ENCODE measurements at regions not wholly inside any gene's neighbourhood (a gene's known extent, or its start where the extent isn't known, plus 50 kb on each side); places are given as distances from the start of the nearest gene placed in this dataset.

GRCh38 chr2:187136646-187137045, 287.7 kb upstream of the ZSWIM2 start:
- no peak for DNase-seq (ENCODE audit: low spot score)

- DNase-seq (ENCODE audit: low spot score) = no peak
Observed at GRCh38 chr2:187134306-187134705, 285.3 kb upstream of the ZSWIM2 start.

- no peak for DNase-seq (ENCODE audit: low spot score)
Observed at GRCh38 chr2:187129868-187130267, 280.9 kb upstream of the ZSWIM2 start.

GRCh38 chr2:187129306-187129705, 280.3 kb upstream of the ZSWIM2 start:
- DNase-seq (ENCODE audit: low spot score) = no peak

- DNase-seq (ENCODE audit: low spot score) = no peak
Observed at GRCh38 chr2:187126247-187127005, 277.5 kb upstream of the ZSWIM2 start.

- DNase-seq (ENCODE audit: low spot score) = no peak
Observed at GRCh38 chr2:187125318-187125717, 276.3 kb upstream of the ZSWIM2 start.

- no peak for DNase-seq (ENCODE audit: low spot score)
Observed at GRCh38 chr2:187124529-187124928, 275.6 kb upstream of the ZSWIM2 start.

- no peak for DNase-seq (ENCODE audit: low spot score)
Observed at GRCh38 chr2:187118331-187119099, 269.5 kb upstream of the ZSWIM2 start.

- no peak for DNase-seq (ENCODE audit: low spot score)
Observed at GRCh38 chr2:187117483-187117882, 268.5 kb upstream of the ZSWIM2 start.

GRCh38 chr2:187115627-187116026, 266.7 kb upstream of the ZSWIM2 start:
- no peak for DNase-seq (ENCODE audit: low spot score)

- no peak for DNase-seq (ENCODE audit: low spot score)
Observed at GRCh38 chr2:187107001-187107400, 258.0 kb upstream of the ZSWIM2 start.

- DNase-seq (ENCODE audit: low spot score) = no peak
Observed at GRCh38 chr2:187105218-187105617, 256.2 kb upstream of the ZSWIM2 start.

- DNase-seq (ENCODE audit: low spot score) = no peak
Observed at GRCh38 chr2:187102381-187102780, 253.4 kb upstream of the ZSWIM2 start.

GRCh38 chr2:187098154-187098553, 249.2 kb upstream of the ZSWIM2 start:
- no peak for DNase-seq (ENCODE audit: low spot score)

- no peak for DNase-seq (ENCODE audit: low spot score)
Observed at GRCh38 chr2:187093771-187094412, 244.9 kb upstream of the ZSWIM2 start.

GRCh38 chr2:187091664-187092063, 242.7 kb upstream of the ZSWIM2 start:
- DNase-seq (ENCODE audit: low spot score) = no peak

GRCh38 chr2:187084524-187084923, 235.6 kb upstream of the ZSWIM2 start:
- no peak for DNase-seq (ENCODE audit: low spot score)

- no peak for DNase-seq (ENCODE audit: low spot score)
Observed at GRCh38 chr2:187081461-187081860, 232.5 kb upstream of the ZSWIM2 start.

GRCh38 chr2:187079901-187080300, 230.9 kb upstream of the ZSWIM2 start:
- no peak for DNase-seq (ENCODE audit: low spot score)

GRCh38 chr2:187078297-187078696, 229.3 kb upstream of the ZSWIM2 start:
- no peak for DNase-seq (ENCODE audit: low spot score)

- DNase-seq (ENCODE audit: low spot score) = no peak
Observed at GRCh38 chr2:187075671-187076070, 226.7 kb upstream of the ZSWIM2 start.

- DNase-seq (ENCODE audit: low spot score) = no peak
Observed at GRCh38 chr2:187075199-187075635, 226.2 kb upstream of the ZSWIM2 start.

GRCh38 chr2:187058198-187058597, 209.2 kb upstream of the ZSWIM2 start:
- DNase-seq (ENCODE audit: low spot score) = no peak
